GM12892 (cell line): ENCODE measurements at regions not wholly inside any gene's neighbourhood (a gene's known extent, or its start where the extent isn't known, plus 50 kb on each side); places are given as distances from the start of the nearest gene placed in this dataset.

Experiments
- DNase-seq: peaks from one replicate; pipeline ENCODE4 v3.0.0; 2011; ENCODE audit not compliant: insufficient read length
- FAIRE-seq: peaks from 2 replicates; lab custom pipeline; 2011; peaks lifted over from hg19 to GRCh38; lab: Jason Lieb, UNC
- POLR2A ChIP-seq: IDR thresholded peaks from 2 replicates; pipeline ENCODE4 v1.6.1; 2011; ENCODE audit warnings: low read depth, low read length, control low read depth
- POLR2AphosphoS5 ChIP-seq: IDR thresholded peaks from 2 replicates; pipeline ENCODE4 v1.6.1; 2011; ENCODE audit warnings: low read depth, low read length, control low read depth
- TAF1 ChIP-seq: IDR thresholded peaks from 2 replicates; pipeline ENCODE4 v1.6.1; 2011; ENCODE audit warnings: low read depth, mild to moderate bottlenecking, control low read depth, low read length, borderline replicate concordance

- FAIRE-seq (no peak), DNase-seq (no peak)
- TF ChIP-seq POLR2AphosphoS5, result no peak
- no peak for TF ChIP-seq POLR2A
- no peak for TF ChIP-seq TAF1
Measured at GRCh38 chr2:216967889-216968288, 108.0 kb upstream of the TNP1 start.

- FAIRE-seq (no peak), DNase-seq (no peak)
- TF ChIP-seq POLR2AphosphoS5 (no peak), POLR2A (no peak), TAF1 (no peak)
Measured at GRCh38 chr2:216960671-216961268, 100.9 kb upstream of the TNP1 start.

DNA sequence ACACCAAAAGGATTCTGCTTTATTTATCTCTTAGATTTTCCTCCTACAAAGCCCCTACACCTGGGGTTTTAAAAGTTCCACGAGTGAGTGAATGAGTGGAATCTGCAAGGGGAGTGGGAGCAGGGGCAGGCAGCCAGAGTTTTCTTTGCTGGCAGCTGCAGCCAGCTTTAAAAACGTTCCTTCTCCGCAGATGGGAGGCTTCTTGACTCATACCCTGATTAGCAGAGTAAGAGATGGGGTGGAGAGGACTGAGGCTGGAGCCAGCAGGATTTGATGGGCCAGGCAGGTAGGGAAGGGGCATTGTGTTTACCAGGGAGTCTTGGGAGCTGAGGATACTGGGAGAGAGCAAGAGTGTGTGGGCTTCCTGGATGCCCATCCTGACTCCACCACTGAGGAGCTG is 99.6 kb upstream of the TNP1 start:
- TF ChIP-seq POLR2A (no peak), POLR2AphosphoS5 (no peak), TAF1 (no peak)

GRCh38 chr2:216956820-216957493 is 97.1 kb upstream of the TNP1 start:
- DNase-seq (no peak), FAIRE-seq (no peak)
- TF ChIP-seq POLR2AphosphoS5 (no peak), POLR2A (no peak), TAF1 (no peak)

More for the DNA sequence above, 99.6 kb upstream of the TNP1 start:
- FAIRE-seq, result no peak
- no peak for DNase-seq

DNA sequence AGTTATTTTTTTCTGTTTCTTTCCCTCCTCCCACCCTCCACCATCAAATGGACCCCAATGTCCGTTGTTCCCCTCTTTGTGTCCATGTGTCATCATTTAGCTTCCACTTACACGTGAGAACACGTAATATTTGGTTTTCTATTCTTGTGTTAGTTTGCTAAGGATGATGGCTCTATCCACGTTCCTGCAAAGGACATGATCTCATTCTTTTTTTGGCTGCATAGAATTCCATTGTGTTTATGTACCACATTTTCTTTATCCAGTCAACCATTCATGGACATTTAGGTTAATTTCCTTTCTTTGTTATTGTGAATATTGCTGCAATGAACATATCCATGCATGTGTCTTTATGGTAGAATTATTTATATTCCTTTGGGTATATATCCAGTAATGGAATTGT is 91.3 kb upstream of the TNP1 start:
- no peak for TF ChIP-seq POLR2A
- TF ChIP-seq POLR2AphosphoS5, result no peak
- no peak for TF ChIP-seq TAF1
- FAIRE-seq, result no peak
- no peak for DNase-seq

DNA sequence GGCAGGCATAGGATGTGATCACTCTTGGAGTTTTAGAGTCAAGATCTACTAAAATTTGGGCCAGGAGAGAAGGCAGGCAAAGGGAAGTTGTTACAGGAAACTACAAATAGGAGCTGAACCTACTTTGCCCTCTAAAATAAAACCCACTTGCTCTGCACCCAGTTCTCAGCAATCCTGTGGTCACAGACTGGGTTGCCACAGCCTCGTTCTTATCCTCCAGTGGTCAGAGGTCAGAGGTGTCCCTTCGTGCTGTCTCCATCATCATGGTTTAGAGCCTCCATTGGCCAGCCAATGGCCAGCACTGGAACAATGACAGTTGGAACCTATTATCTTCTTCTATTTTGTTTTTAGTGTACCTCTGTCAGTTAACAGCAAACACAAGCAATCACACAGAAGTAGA is 90.7 kb upstream of the TNP1 start:
- TF ChIP-seq TAF1 (no peak), POLR2AphosphoS5 (no peak), POLR2A (no peak)
- FAIRE-seq (no peak), DNase-seq (no peak)

- no peak for TF ChIP-seq POLR2AphosphoS5
- no peak for TF ChIP-seq TAF1
- no peak for TF ChIP-seq POLR2A
- FAIRE-seq, result no peak
- no peak for DNase-seq
Measured at GRCh38 chr2:216949700-216950413, 90.0 kb upstream of the TNP1 start.

DNA sequence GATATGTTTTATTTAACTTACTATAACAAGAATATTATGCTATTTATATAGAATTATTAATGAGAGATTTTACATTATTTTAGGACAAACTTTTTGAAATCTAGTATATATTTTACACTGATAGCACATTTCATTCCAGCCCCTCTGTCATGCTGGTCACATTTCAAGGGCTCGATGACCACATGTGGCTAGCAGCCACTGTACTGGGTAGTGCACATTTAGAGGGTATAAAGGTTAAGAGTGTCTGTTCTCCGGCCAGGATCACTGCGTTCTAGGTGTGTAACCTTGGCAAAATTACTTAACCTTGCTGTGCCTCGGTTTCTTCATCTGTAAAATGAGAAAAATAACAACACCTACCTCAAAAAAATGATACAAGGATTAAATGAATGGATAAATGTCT is 87.2 kb upstream of the TNP1 start:
- DNase-seq, result no peak
- no peak for FAIRE-seq
- TF ChIP-seq POLR2AphosphoS5 (no peak), TAF1 (no peak), POLR2A (no peak)

DNA sequence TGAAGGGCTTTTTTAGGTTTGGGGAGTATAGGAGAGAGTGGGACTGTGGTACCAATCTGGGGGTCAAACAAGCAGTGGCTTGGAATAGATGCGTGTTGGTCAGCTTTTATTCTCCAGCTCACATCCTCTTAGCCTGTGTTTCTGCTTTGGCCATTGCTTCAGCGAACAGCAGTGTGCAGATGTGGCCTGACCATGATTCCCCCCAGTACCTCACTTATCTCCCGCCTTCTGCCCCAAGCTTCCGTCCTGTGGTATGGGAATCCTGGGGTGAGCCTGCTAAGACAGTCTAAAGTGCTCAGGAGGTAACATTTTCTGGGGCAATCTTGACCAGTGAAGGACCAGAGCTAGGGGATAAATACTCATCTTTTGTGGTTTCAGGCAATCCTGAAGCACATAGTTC is 84.9 kb upstream of the TNP1 start:
- FAIRE-seq (no peak), DNase-seq (no peak)
- TF ChIP-seq POLR2AphosphoS5 (no peak), POLR2A (no peak), TAF1 (no peak)

DNA sequence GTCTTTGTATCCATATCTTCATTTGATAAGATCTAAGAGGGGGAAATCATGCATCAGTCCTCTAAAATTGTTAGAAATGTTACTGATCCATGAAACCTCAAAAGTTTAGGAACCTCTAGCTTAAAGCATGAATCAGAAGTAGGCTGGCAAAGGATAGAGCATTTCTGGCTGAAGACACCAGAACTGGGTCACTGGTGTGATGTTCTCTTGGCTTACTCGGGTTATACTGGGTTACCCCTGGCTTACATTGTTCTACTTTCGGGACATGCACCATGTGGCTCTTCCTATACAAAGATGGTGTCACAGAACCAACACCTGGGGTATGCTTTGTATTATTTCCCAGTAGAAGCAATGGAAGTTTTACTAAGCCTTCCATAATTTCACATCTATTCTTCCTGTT is 83.2 kb upstream of the TNP1 start:
- DNase-seq, result no peak
- TF ChIP-seq POLR2A (no peak), POLR2AphosphoS5 (no peak), TAF1 (no peak)
- FAIRE-seq, result no peak

DNA sequence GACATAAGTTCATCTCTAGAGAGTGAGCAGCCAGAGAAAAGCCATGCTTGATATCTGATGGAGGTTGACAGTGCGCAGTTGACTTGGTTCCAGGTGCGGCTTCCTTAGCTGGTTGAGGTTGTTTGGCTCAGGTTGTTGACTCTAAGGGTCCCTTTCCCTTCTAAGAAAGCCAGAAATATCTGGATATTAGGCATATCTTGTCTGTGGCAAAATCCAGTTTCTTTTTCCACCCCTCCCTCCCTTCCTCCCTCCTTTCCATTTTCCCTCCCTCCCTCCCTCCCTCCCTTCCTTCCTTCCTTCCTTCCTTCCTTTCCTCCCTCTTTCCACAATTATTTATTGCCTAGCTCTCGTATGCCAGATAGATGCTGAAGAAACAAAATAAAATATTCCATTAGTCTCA is 82.6 kb upstream of the TNP1 start:
- DNase-seq (no peak), FAIRE-seq (no peak)
- no peak for TF ChIP-seq POLR2AphosphoS5
- no peak for TF ChIP-seq TAF1
- TF ChIP-seq POLR2A, result no peak

DNA sequence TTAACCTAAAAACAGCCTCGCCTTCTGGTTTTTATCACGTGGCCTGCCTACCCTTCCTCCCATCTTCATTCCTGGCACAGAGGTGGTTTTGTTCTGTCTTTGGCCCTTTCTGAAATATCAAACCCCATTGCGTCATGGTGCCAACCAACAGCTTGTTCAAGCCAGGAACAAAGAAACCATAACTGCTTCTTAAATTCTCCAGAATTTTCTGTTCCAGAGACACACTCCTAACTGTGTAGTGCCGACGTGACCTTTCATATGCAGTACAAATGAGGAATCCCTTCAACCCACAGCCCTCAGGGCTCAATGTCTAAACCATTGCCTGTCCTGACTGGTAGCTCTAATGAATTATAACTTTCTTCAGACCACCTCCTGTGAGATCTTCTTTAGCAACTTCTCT is 82.2 kb upstream of the TNP1 start:
- FAIRE-seq, result no peak
- no peak for TF ChIP-seq POLR2A
- TF ChIP-seq POLR2AphosphoS5, result no peak
- no peak for TF ChIP-seq TAF1
- no peak for DNase-seq
